Colonic mucosa (tissue), 4 donors: ENCODE measurements at regions not wholly inside any gene's neighbourhood (a gene's known extent, or its start where the extent isn't known, plus 50 kb on each side); places are given as distances from the start of the nearest gene placed in this dataset.

Experiments used
- DNase-seq: peaks from one replicate; pipeline ENCODE4 v3.0.0-alpha.2; 2020
- H3K27ac ChIP-seq: fragments of 200-600 bp; one replicate; pipeline ENCODE4 v1.8.0; 2021
- H3K27me3 ChIP-seq: fragments of 200-600 bp; one replicate; pipeline ENCODE4 v1.8.0; 2021
- H3K36me3 ChIP-seq: fragments of 200-600 bp; one replicate; pipeline ENCODE4 v1.8.0; 2021
- H3K4me1 ChIP-seq: fragments of 200-600 bp; one replicate; pipeline ENCODE4 v1.8.0; 2021; ENCODE audit warnings: mild to moderate bottlenecking
- H3K4me3 ChIP-seq: fragments of 200-600 bp; one replicate; pipeline ENCODE4 v1.8.0; 2021
- H3K9ac ChIP-seq, 2 donors: one replicate each; pipeline ENCODE4 v1.7.0; 2013; ENCODE audit warnings: control low read depth in 2 of 2, low read depth in 2 of 2, low read length in 2 of 2
- H3K9me3 ChIP-seq: fragments of 200-600 bp; one replicate; pipeline ENCODE4 v1.8.0; 2021
- CTCF ChIP-seq: fragments of 200-600 bp; IDR thresholded peaks from one replicate; pipeline ENCODE4 v1.8.0; 2022; ENCODE audit warnings: antibody characterized with exemption, mild to moderate bottlenecking
- intact Hi-C: fragments of 100-400 bp; cut with DNase I; formaldehyde crosslinking; loops from one replicate; pipeline ENCODE4 v1.14.1; 2022
- donor health status: healthy.
- donor health status: DM: no; HTN: no; CAD: no.
- donor health status: DM: no; HTN: no; CAD: no.

GRCh38 chr7:135840591-135840990 is 92.0 kb upstream of the FAM180A start:
- no peak for TF ChIP-seq CTCF
- no peaks in the 10 kb centered on the region for H3K4me1 ChIP-seq

DNA sequence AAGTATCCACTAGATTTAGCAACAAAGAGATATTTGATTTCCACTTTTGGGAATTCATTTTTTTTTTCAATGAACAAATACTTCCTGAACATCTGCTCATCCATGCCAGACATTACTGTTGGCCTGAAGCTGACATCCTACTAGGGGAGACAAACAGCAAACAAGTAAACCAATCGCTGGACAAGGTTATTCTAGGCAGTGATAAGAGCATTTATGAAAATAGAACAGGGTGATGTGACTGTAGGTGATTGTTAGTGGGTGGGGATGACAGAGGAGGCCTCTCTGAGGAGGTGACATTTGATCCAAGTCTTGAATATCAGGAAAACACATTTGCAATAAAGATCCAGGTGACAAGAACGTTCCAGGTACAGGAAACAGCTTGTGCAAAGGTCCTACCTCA is 89.1 kb upstream of the FAM180A start:
- Histone ChIP-seq H3K9ac (no peak overlapping the region), H3K27me3 (no peaks in the 10 kb centered on the region), H3K4me1 (no peaks in the 10 kb centered on the region), H3K9me3 (no peaks in the 10 kb centered on the region), H3K36me3 (no peaks in the 10 kb centered on the region), H3K27ac (no peak overlapping the region), H3K4me3 (no peak overlapping the region)
- TF ChIP-seq CTCF: no peak
- intact Hi-C loops: no loop called here
- no peak for DNase-seq

More at GRCh38 chr7:135840591-135840990, 92.0 kb upstream of the FAM180A start:
- Histone ChIP-seq H3K4me3 (no peak overlapping the region), H3K36me3 (no peaks in the 10 kb centered on the region), H3K9ac (no peak overlapping the region), H3K27me3 (no peaks in the 10 kb centered on the region), H3K27ac (no peak overlapping the region), H3K9me3 (no peaks in the 10 kb centered on the region)
- intact Hi-C loops: no loop called here
- no peak for DNase-seq

GRCh38 chr7:135834266-135834665 is 85.7 kb upstream of the FAM180A start:
- no peak overlapping the region for H3K9ac ChIP-seq
- no peak overlapping the region for H3K4me3 ChIP-seq
- DNase-seq: no peak
- H3K36me3 ChIP-seq: no peaks in the 10 kb centered on the region
- intact Hi-C loops: no loop called here
- no peak overlapping the region for H3K27ac ChIP-seq
- no peaks in the 10 kb centered on the region for H3K27me3 ChIP-seq
- TF ChIP-seq CTCF: no peak
- no peaks in the 10 kb centered on the region for H3K4me1 ChIP-seq
- H3K9me3 ChIP-seq: no peaks in the 10 kb centered on the region

DNA sequence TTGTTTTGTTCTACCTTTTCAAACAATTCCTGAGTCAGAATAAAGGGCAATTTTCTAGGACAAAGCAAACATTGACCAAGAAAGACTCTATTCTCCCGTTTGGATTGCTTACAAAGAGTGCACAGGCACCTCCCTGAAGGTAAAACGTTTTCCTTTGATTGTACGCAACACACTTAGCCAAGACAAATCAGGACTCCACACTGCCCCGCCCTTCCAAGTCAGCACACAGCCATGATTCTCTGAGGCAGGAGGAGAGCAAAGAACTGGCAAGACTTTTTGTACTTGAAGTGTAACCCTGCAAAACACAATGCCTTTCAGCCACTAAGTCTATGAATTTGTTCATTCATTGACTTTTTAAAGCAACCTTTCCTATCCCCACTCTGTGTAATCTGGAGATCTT is 85.0 kb upstream of the FAM180A start:
- Histone ChIP-seq H3K36me3 (no peaks in the 10 kb centered on the region), H3K9ac (no peak overlapping the region), H3K27ac (no peak overlapping the region), H3K27me3 (no peaks in the 10 kb centered on the region), H3K4me3 (no peak overlapping the region), H3K4me1 (no peaks in the 10 kb centered on the region), H3K9me3 (no peaks in the 10 kb centered on the region)
- intact Hi-C loops: no loop called here
- no peak for DNase-seq
- TF ChIP-seq CTCF: no peak

DNA sequence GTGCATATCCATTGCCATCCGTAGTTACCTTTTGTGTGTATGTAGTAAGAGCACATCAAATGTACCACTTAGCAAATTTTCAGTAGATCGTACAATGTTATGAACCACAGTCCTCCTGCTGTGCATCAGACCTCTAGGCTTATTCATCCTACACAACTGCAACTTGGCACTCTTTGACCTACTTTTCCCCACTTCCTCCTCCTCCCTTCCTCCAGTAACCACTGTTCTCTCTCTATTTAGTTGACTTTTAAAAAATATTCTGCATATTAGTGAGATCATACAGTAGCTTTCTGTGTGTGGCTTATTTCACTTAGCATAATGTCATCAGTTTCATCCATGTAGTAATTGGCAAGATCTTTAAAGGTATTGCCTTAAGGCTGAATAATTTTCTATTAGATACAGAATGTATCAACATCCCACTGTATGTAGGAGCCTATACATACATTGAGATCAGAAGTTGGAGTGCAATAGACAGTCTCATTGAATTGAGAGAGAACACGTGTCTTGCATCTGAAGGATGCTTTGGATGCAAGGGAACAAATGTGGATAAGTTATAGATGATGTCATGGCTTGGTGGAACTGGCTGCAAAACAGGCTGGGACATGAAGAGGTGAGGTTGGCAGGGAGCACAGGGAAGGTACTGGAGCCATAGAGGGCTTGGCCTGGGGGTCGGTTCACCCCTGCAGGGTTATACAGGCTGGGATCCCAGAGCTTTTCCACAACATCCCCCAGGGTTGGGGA is 83.0 kb upstream of the FAM180A start:
- no peak overlapping the region for H3K9ac ChIP-seq
- no peaks in the 10 kb centered on the region for H3K27me3 ChIP-seq
- intact Hi-C loops: no loop called here
- H3K4me1 ChIP-seq: no peaks in the 10 kb centered on the region
- H3K9me3 ChIP-seq: no peaks in the 10 kb centered on the region
- H3K36me3 ChIP-seq: no peaks in the 10 kb centered on the region
- DNase-seq: no peak
- H3K4me3 ChIP-seq: no peak overlapping the region
- H3K27ac ChIP-seq: no peak overlapping the region
- no peak for TF ChIP-seq CTCF
